Dermis blood vessel endothelial cell (primary cell): ENCODE measurements at regions not wholly inside any gene's neighbourhood (a gene's known extent, or its start where the extent isn't known, plus 50 kb on each side); places are given as distances from the start of the nearest gene placed in this dataset.
"Not testable (repeated sequence)": the region's sequence is repeated elsewhere in the genome, so short reads cannot be mapped to it uniquely, and the experiment has no call there.

Experiments used
- DNase-seq: peaks from one replicate; pipeline ENCODE4 v3.0.0; 2010

DNA sequence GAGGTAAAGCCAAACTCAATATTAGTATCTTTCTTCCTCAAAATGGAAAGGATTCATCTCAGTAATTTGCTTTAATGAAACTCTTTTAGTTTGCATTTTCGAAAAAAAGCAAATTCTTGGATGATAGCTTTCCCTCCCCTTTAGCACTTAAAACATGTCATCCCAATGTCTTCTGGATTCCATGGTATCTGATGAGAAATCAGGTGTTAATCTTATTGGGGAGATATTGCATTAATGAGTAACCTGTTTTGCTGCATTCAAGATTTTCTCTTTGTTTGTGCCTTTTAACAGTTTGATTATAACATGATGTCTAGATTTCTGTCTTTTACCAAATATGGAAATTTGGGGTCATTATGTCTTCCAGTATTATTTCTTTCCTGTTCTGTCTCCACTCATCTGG is 405.1 kb upstream of the FOXG1 start:
- no peak for DNase-seq

DNA sequence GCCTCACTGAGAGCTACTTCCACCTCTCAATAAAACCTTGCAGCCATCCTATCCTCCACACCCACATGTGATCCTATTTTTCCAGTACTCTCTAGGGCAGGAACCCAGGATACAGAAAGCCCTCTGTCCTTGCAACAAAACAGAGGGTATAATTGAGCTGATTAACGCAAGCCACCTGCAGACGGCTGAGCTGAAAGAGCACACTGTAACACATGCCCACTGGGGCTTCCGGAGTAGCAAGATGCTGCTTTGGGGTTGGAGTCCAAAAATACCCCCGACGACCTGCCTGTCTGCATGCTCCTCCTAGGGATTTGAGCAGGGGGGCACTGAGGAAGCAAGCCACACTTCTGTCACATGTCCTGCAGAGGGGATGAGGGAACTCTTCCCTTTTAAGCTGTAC is 401.1 kb upstream of the FOXG1 start:
- no peak for DNase-seq

DNA sequence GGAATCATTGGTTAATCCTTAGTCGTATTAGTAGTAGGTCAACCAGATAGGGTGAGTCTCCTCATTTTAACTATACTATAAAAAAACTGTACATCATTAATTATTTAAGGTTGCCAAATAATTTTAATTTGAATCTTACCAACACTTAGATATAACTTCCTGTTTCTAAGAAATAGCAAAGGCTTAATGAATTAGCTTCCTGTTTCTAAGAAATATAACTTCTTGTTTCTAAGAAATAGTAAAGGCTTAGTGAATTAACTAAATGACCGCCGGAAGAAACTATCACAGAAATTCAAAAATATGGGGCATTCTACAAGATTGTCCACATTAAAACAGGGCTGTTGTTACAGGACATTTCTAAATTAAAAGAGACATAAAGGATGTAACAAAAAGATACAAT is 392.9 kb upstream of the FOXG1 start:
- DNase-seq = no peak

DNA sequence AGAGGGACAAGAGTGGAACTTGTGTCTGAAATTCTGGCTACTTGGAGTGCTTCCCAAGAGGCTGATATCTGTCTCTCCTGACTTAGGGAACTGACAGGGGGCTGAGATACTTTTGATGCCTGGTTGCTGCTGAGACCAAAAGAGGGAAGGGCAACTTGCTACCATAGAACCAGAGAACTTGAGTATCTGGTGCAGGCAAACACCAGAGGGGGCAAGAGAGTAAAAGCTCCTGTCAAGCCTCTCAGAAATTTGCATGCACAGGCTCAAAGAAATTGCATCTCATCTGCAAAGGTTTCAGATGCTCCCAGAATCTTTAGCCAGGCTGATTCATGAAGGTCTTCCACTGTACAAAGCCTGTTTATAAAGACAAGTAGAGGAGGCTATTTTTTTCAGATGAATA is 391.3 kb upstream of the FOXG1 start:
- DNase-seq = no peak

DNA sequence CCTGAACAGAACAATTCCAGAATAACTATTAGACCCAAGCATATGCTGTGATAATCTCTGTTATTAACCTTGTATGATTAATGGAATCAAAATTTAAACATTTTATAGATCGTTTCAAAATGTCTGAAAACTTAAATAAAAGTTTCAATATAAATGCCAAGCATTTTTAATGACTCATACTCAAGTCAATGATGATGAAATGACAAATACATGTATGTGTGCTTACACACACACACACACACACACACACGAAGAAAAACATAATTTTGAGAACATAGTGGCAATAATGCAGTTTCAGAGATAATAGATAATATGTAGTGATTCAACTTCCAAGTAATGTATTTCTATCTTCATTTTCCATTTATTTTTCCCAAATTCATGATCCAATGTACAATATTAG is 384.9 kb upstream of the FOXG1 start:
- no peak for DNase-seq

DNA sequence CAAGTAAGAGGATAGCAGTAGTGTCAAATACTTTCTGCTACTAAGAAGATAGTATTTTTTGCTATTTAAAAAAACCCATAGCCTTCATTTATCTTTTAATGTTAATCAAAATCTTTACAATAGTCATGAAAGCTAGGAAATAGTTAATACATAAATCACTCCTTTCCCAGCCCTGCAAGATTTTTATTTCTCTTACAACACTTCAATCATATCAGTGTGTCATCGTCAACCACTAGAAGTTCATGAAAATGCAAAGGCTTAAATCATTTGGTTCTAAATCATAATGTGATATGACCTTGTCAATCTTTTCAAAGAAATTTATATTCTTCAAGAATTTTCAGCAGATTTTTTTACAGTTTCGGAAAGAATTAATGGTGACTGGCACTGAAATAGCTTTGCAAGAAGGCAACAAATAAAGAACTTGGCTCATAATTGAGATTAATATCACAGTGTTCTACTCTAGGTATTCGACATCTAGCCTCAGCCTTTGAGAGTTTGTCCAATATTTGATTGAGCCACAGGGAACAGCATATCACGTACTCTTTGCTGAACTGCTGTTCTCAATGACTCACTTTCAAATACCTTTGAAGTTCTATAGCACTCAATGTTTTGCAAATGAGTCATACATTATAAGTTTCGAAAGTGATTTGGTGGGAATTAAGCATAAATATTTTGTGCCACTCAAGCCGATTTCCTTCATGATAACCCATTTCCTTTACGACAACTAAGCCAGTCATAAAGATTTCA is 384.0 kb upstream of the FOXG1 start:
- no peak for DNase-seq

DNA sequence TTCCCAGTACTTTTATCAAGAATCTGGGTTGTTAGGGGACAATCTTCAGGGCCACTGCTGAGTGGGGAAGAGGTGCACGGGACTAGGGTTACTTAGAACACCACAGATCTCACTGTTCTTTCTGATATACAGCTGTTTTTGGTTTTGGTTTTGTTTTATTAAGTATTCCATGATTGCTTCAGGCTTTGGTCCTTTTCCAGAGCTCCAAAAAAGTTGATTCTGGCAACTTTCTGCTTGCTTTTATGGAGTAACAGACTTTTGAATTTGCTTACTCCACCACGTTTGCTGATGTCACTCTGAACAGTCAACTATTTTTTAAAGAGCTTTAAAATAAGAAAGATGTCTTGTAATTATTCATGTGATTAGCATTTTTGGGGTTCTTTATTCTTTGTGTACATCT is 368.1 kb upstream of the FOXG1 start:
- no peak for DNase-seq

DNA sequence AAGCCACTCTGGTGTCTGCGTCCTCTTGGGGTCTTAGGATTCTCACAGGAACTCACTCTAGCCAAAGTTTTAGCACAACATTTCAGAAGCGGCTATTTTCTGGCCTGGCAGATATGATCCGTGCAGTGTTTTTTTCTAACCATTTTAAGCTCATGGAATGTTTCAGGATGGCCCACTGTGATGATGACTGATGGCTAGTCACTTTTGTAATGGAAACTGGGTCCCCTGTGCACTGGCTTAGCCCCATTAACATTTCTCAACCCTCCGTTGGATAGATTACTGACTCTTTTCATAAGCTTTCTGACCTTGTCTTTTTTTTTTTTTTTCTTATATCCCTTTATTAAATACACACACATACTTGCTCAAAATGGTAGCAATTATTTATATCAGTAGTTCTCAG is 364.9 kb upstream of the FOXG1 start:
- DNase-seq = not testable (repeated sequence)

DNA sequence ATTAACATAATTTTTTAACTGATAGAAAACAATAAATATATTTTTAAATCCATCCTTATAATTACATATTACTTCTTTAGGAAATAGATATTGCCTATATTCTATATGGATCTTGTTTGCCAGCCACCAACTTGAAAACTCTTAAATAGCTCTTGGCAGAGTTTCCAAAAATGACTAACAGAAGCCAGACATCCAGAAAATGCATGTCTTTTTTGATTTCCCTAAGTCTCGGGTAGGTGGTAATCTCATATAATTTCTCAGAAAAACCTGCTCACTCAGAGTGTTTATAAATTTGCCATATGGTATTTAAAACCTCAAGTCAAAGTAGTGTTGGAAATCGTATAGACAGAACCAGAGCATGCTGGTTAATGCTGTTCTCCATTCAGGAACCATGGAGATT is 360.4 kb upstream of the FOXG1 start:
- DNase-seq = no peak

DNA sequence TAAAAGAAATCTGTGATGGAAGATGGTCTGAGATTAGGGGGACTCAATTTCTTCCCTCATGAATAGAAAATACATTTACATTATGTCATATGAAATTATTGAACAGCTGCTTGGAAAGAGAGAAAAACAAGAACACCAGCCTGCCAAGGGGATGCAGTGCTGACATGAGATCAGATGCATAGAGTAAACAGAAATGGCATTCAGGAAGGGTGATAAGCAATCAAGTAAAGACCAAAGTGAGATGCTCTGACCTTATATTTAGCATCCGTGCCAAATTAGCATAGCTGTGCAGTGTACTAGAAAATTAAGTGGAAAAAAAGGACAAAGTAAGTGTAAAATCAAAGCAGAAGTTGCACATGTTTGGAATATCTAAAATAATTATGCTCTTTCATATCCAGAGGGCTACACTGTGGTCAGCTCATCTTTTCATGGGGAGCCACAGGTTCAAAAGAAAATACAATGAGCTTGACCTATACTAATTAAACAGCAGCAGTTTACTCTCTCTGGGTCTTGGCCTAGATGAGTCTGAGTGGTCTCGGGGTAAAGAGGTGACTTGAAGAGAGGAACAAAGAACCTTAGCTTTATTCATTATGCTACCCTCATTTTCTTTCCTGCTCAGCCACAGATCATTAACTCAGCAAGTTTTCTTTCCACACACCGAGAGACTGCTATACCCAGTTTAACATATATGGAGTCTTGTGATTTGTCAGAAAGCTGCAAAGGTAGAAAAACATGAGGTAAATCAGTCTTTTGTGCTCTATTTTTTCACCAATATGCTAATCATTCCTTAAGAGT is 359.4 kb upstream of the FOXG1 start:
- no peak for DNase-seq

DNA sequence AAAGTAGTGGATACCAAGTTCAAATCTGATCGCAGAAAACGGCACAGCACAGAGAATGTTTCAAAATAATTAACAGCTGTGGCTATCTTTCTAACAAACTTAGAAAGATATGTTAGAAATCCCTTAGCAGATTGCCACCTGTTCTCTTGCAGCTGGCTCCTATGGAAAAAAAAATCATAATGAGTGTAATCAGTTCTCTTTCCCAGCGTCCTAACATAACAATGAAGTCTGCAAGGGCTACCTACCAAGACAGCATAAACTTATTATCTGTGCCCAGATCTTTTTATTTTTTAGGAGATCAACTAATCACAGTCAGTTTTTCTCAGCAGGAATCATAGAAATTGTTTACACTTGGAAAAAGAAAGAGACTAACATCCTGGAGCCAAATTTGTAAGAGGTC is 358.6 kb upstream of the FOXG1 start:
- no peak for DNase-seq

DNA sequence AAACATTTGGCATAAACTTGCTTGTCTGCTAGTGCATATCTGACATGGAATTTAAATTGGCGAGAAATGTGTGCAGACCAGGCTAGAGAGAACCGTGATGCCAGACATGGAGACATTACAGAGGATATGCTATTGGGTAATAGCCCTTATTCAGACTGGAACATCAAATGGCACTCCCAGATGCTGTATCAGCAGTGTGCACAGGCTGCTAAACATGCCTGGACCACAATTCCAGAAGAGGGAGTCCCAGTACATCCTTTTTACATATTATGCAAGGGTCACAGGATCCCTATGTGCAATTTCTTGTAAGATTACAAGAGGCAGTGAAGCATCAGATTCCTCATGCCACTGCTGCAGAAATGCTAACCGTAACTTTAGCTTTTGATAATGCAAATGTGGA is 354.5 kb upstream of the FOXG1 start:
- DNase-seq = no peak

DNA sequence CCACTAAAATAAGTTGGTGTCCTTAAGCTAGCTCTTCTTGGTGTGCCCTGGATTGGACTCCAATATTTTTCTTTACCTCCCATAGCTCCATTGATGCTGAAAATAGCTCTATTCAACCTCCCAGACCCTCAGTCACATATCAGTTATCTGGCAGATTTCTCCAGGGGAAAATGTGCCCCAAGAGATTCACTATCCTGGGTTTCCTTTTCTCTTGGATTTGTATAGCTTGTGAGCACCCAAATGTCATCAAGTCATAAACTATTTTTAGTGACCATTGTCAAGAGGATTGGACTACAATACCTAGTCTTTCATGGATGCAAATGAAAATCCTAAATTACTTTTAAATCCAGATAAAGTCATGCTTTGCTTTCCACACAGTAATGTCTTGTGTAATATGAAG is 339.6 kb upstream of the FOXG1 start:
- no peak for DNase-seq

DNA sequence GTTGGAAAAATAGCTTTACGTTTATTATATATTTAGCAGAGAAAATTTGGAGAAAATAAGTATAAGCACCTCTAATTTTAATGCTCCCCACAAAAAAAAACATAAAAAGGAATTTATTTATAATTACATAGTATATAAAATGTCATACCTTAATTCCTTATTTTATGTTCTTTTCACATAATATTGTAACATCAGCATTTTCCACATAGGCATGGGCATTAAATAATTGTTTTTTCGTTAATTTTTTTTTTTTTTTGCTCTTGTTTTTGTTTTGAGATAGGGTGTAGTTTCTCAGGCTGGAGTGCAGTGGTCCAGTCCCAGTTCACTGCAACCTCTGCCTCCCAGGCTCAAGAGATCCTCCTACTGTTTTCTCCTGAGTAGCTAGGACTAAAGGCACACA is 329.8 kb upstream of the FOXG1 start:
- no peak for DNase-seq

DNA sequence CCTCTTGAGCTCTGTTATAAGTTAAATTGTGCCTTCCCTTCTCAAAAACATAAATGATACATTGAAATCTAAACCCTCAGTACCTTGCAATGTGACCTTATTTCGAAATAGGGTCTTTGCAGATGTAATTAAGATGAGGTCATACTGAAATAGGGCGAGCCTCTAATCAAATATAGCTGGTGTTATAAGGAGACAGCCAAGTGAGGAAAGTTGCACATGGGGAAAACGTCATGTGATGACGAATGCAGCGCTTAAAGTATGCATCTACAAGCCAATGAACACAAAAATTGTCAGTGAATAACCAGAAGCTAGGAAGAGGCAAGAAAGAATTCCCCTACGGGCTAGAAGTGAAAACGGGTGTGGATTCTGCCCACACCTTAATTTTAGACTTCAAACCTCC is 305.2 kb upstream of the FOXG1 start:
- no peak for DNase-seq

DNA sequence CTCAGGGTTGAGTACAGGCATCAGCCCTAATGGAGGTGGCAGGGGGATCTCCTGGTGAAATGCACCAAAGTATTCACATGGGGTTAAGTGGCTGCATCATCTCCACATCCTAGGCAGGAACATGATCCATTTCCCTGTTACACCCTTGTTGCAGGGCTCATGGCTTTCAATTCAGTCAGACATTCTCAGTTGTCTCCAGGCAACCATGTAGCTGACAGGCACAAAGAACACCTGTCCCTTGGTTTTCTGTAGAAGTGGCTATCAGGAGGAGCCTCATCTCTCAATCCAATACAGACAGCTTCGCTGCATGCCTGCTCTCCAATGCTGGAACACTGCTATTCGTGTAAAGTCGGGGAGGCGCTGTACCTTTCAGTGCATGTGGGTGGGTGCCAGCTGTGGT is 299.0 kb upstream of the FOXG1 start:
- DNase-seq = no peak

DNA sequence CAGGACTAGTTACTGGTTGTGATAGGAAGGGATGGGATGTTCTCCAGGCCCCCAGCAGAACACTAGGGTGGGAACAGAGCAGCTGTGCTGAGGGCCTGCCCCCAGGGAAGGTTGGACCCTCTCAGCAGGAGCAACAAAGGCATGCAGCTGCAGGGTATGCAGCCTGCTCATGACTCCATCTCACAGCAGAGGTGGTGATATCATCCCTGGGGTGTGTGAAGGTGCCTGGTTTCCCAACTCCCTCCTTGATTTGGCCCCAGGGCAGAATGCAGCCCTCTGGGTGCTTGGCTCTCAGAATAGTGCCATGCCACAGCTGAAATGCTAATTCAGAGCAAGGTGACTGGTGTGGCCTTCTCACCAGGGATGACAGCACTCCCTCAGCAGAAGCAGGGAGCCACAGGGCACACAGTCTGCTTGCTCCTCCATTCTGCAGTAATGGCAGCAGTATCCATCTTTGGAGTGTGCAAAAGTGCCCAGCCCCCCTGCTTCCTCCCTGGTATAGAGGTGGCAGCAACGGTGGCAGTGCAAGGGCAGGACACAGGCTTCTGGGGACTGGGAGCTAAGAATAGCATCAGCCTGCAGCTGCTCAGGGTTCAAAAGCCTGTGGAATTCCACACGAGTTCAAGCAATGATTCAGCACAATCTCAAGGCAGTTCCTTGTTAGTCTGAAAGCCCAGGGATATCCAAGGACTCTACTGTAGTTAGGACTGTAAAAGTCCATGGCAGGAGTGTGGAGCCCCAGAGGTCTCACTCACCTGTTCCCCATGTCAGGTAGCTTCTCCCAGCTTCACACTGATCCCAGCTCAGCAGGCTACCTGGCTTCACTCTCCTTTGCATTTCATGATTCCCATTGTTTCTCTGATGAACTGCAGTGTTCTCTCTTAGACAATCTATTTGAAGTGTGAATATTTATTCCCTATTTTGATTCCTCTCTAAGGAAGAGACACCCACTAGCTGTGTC is 298.1 kb upstream of the FOXG1 start:
- no peak for DNase-seq

DNA sequence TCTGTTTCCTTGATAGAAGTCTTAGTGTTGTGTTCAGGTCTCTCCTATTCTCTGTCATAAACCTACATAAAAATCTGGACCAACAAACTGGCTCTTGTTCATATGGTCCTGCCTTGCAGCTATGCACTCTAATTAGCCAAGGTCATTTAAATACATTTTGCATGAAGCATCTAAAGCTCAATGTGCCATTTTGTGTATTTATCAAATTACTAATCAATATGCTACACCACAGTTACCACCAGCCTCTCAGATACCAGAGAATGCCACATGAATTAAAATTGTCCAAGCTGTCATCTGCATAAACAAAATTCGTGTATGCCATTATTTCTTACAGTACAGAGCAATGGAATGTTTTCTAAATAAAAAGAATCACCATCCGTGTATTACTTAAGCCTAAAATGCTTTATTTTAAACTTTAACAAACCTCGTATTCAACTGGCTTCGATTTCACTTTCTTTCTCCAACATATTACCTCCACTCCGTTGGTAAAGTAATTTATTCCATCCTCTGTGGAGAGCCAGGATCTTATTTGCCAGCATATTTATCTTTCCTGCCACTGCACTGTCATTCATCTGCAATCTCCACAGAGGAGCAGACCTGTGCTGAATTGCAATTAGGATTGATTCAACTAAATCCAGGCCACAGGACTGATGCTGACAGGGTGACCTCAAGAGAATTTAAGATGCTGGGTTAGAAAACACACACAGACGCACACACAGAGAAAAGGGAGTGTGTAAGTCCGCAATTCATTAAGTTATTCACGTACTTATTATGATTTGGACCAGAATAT is 284.1 kb upstream of the FOXG1 start:
- DNase-seq = no peak

DNA sequence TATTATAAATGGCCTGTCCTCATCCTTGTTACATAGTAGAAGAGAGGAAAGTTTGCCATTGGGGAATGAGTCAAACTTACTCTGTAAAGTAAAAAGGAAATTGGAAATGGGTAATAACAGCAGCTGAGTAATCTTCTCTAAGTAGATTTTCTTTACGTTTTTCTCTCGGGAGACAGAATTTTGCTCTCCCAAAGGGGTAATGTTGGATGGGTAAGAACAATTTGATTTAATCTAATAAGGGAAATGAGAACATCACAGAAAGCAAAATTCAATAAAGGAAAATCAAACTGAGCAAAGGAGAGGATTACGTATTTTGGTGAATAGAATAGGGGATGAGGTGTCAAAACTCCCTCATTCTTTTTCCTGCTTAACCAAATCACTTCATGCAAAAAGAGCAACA is 283.1 kb upstream of the FOXG1 start:
- no peak for DNase-seq

DNA sequence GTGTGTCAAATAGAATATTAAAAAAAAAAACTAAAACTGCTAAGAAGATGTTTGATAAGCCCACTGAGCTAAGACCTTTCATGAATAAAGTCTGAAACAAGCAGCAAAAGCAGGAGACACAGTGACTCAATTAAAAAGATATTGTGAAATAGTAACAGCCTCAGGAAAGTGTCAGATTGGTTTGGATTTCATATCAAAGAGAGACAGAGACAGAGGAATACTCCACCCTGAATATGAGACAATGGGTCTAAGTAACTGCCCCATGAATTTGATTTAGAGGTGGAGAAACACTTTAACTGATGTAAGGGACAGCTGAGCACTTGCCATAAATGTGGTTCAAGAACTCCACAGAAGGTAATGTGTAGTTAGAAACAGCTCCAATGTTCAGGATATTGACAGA is 277.9 kb upstream of the FOXG1 start:
- DNase-seq = no peak

DNA sequence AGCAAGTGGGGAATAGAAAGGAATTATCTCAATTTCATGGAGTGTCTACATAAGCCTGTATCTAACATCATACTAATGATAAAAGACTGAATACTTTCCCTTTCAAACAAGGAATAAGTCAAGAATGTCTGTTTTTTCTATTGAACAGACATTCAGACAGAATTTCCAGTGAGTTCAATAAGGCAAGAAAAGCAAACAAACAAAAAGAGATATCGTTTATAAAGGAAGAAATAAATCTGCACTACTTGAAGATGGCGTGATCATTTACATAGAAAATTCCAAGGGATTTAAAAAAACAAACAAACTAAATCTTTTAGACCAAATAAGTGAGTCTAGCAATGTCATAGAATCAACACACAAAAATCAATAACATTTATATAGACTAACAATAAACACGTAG is 273.1 kb upstream of the FOXG1 start:
- no peak for DNase-seq

DNA sequence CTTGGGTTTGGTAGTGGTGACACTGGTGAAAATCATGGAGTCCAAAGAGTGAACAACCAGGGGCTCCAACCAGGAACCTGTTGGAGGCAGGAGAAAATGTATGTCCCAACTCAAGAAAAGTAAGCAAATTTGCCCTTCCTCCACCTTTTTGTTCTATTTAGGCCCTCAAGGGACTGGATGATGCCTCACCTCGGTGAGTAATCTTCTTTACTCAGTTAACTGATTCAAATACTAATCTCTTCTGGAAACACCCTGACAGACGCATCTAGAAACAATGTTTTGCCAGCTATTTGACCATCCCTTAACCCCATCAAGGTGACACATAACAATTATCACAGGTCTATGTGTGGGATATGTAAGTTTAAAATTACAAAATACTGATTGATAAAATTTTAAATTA is 272.4 kb upstream of the FOXG1 start:
- DNase-seq = no peak

DNA sequence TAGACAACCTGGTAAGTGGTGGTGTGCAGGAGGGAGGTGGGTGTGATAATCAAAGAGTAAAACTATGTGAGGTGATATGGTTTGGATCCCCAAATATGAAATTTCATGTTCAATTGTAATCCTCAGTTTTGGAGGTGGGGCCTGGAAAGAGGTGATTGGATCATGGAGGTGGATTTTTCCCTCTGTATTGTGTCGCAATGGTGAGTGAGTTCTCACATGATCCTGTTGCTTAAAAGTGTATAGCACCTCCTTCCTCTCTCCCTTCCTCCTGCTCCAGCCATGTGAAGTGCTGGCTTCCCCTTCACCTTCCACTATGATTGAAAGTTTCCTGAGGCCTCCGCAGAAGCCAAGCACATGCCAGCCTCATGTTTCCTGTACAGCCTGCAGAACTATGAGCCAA is 270.2 kb upstream of the FOXG1 start:
- DNase-seq = no peak
